ENCODE measurements at regions not wholly inside any gene's neighbourhood (a gene's known extent, or its start where the extent isn't known, plus 50 kb on each side); places are given as distances from the start of the nearest gene placed in this dataset.

- TF ChIP-seq CTCF (IDR thresholded peaks at IDR 0.05): no peak
- TF ChIP-seq POLR2A (IDR thresholded peaks at IDR 0.05): no peak
Measured at GRCh38 chr7:88635149-88635548, 124.4 kb upstream of the ZNF804B start.
